Liver (tissue), 8 donors: ENCODE measurements at regions not wholly inside any gene's neighbourhood (a gene's known extent, or its start where the extent isn't known, plus 50 kb on each side); places are given as distances from the start of the nearest gene placed in this dataset.

Experiments
- DNase-seq: peaks from one replicate; pipeline ENCODE4 v3.0.0-alpha.2; 2017; ENCODE audit warnings: low spot score
- H3K27ac ChIP-seq, 2 donors: one replicate each; pipeline ENCODE4 v1.7.0; 2013; ENCODE audit warnings: inconsistent platforms in 2 of 2, low read length in 2 of 2, control low read depth in 1 of 2, low read depth in 1 of 2, mild to moderate bottlenecking in 1 of 2
- H3K27me3 ChIP-seq, 4 donors: one replicate each; pipeline versions ENCODE4 v1.6.1 to v1.7.0; 2013; ENCODE audit warnings: low read length in 3 of 4, inconsistent platforms in 1 of 4, mild to moderate bottlenecking in 1 of 4, moderate library complexity in 1 of 4; ENCODE audit not compliant: control insufficient read depth in 4 of 4, insufficient read depth in 4 of 4
- H3K36me3 ChIP-seq, 4 donors: one replicate each; pipeline versions ENCODE4 v1.6.1 to v1.7.0; 2013; ENCODE audit warnings: low read length in 3 of 4, mild to moderate bottlenecking in 3 of 4, low read depth in 1 of 4, moderate library complexity in 1 of 4; ENCODE audit not compliant: control insufficient read depth in 4 of 4, insufficient read depth in 3 of 4
- H3K4me1 ChIP-seq, 4 donors: one replicate each; pipeline versions ENCODE4 v1.6.1 to v1.7.0; 2013; ENCODE audit warnings: low read length in 3 of 4, mild to moderate bottlenecking in 3 of 4, moderate library complexity in 1 of 4; ENCODE audit not compliant: control insufficient read depth in 4 of 4, insufficient read depth in 4 of 4
- H3K4me3 ChIP-seq, 3 donors: one replicate each; pipeline versions ENCODE4 v1.6.1 to v1.7.0; 2013; ENCODE audit warnings: low read length in 3 of 3, control low read depth in 1 of 3, low read depth in 1 of 3, mild to moderate bottlenecking in 1 of 3
- H3K9ac ChIP-seq, 2 donors: one replicate each; pipeline ENCODE4 v1.7.0; 2013; ENCODE audit warnings: low read length in 2 of 2, mild to moderate bottlenecking in 2 of 2, moderate library complexity in 2 of 2, control low read depth in 1 of 2, low read depth in 1 of 2
- H3K9me3 ChIP-seq, 4 donors: one replicate each; pipeline versions ENCODE4 v1.6.1 to v1.7.0; 2013; ENCODE audit warnings: low read length in 3 of 4; ENCODE audit not compliant: control insufficient read depth in 4 of 4
- ATF3 ChIP-seq: IDR thresholded peaks from 2 replicates; pipeline ENCODE4 v1.6.1; 2016; ENCODE audit warnings: antibody characterized with exemption
- CTCF ChIP-seq: fragments of 150-350 bp; IDR thresholded peaks from 2 replicates; pipeline ENCODE4 v1.5.1; 2017; ENCODE audit warnings: improper control_type of control experiment, low read depth, low read length; ENCODE audit not compliant: missing input control
- EGR1 ChIP-seq, 2 donors: IDR thresholded peaks; 2 replicates each; pipeline ENCODE4 v1.6.1; 2016 to 2018; ENCODE audit warnings: antibody characterized with exemption in 2 of 2, low read depth in 2 of 2
- FOXA1 ChIP-seq: IDR thresholded peaks from 2 replicates; pipeline ENCODE4 v1.6.1; 2016; ENCODE audit warnings: antibody characterized with exemption
- FOXA2 ChIP-seq: IDR thresholded peaks from 2 replicates; pipeline ENCODE4 v1.6.1; 2016; ENCODE audit warnings: antibody characterized with exemption
- GABPA ChIP-seq, 2 donors: IDR thresholded peaks in 1 of 2; conservative IDR thresholded peaks in 1 of 2; 2 replicates each; pipeline ENCODE4 v1.6.1; 2016; ENCODE audit warnings: antibody characterized with exemption in 2 of 2, mild to moderate bottlenecking in 1 of 2, moderate library complexity in 1 of 2
- HNF4A ChIP-seq, 2 donors: conservative IDR thresholded peaks; 2 replicates each; pipeline ENCODE4 v1.6.1; 2016; ENCODE audit warnings: antibody characterized with exemption in 2 of 2, mild to moderate bottlenecking in 2 of 2
- HNF4G ChIP-seq: IDR thresholded peaks from 2 replicates; pipeline ENCODE4 v1.6.1; 2016; ENCODE audit warnings: antibody characterized with exemption
- JUND ChIP-seq, 2 donors: IDR thresholded peaks; 2 replicates each; pipeline ENCODE4 v1.6.1; 2016; ENCODE audit warnings: antibody characterized with exemption in 2 of 2
- MAX ChIP-seq: IDR thresholded peaks from 2 replicates; pipeline ENCODE4 v1.6.1; 2016; ENCODE audit warnings: antibody characterized with exemption
- NR2F2 ChIP-seq: IDR thresholded peaks from 2 replicates; pipeline ENCODE4 v1.6.1; 2016; ENCODE audit warnings: antibody characterized with exemption
- RAD21 ChIP-seq, 2 donors: IDR thresholded peaks; 2 replicates each; pipeline ENCODE4 v1.6.1; 2016; ENCODE audit warnings: antibody characterized with exemption in 2 of 2, mild to moderate bottlenecking in 2 of 2
- REST ChIP-seq: IDR thresholded peaks from 2 replicates; pipeline ENCODE4 v1.6.1; 2016; ENCODE audit warnings: antibody characterized with exemption, mild to moderate bottlenecking
- RXRA ChIP-seq, 2 donors: IDR thresholded peaks; 2 replicates each; pipeline ENCODE4 v1.6.1; 2017 to 2018; ENCODE audit warnings: antibody characterized with exemption in 2 of 2, mild to moderate bottlenecking in 1 of 2
- SP1 ChIP-seq: IDR thresholded peaks from 2 replicates; pipeline ENCODE4 v1.6.1; 2018; ENCODE audit warnings: antibody characterized with exemption, mild to moderate bottlenecking
- TAF1 ChIP-seq: conservative IDR thresholded peaks from 2 replicates; pipeline ENCODE4 v1.6.1; 2016; ENCODE audit warnings: antibody characterized with exemption, mild to moderate bottlenecking
- YY1 ChIP-seq: IDR thresholded peaks from 2 replicates; pipeline ENCODE4 v1.6.1; 2016; ENCODE audit warnings: antibody characterized with exemption, mild to moderate bottlenecking
- ZBTB33 ChIP-seq: IDR thresholded peaks from 2 replicates; pipeline ENCODE4 v1.6.1; 2016; ENCODE audit warnings: antibody characterized with exemption
- WGBS: extraction: QIAGEN DNeasy Blood & Tissue Kit; methylation state at CpG from one replicate; pipeline ENCODE4 v1.1.7; 2013; 5-methylcytosine and 5-hydroxymethylcytosine counted together
- donor health status: healthy.
- donor health status: healthy.
- donor health status: healthy.
- donor health status: healthy.
- donor health status: healthy.

GRCh38 chr16:65728167-65728566 lies 606.3 kb upstream of the CDH11 start:
- H3K36me3 ChIP-seq, result no peaks in the 10 kb centered on the region
- DNase-seq, result no peak
- TF ChIP-seq CTCF, result no peak
- TF ChIP-seq HNF4G, result no peak
- TF ChIP-seq HNF4A (conservative IDR thresholded peaks at IDR 0.05), result no peak
- no peak for TF ChIP-seq YY1
- TF ChIP-seq GABPA (IDR thresholded peaks at IDR 0.05 in 1 of 2, conservative IDR thresholded peaks at IDR 0.05 in 1 of 2), result no peak
- H3K9ac ChIP-seq, result no peak overlapping the region
- H3K4me1 ChIP-seq, result no peaks in the 10 kb centered on the region
- H3K27ac ChIP-seq, result no peak overlapping the region
- no peak overlapping the region for H3K4me3 ChIP-seq
- H3K9me3 ChIP-seq, result peaks cover 0 to 4% (median 0%) of the 10 kb centered on the region in 4 donors
- H3K27me3 ChIP-seq, result peaks cover 0 to 5% (median 0%) of the 10 kb centered on the region in 4 donors
- WGBS, result 68% methylated on average over 3 of the region's 3 CpGs

- WGBS, result 67% methylated on average over 8 of the region's 8 CpGs
- TF ChIP-seq RXRA (IDR thresholded peaks at IDR 0.05) (no peak), REST (no peak), HNF4G (no peak), SP1 (no peak), RAD21 (IDR thresholded peaks at IDR 0.05) (no peak), MAX (no peak), HNF4A (conservative IDR thresholded peaks at IDR 0.05) (no peak), JUND (IDR thresholded peaks at IDR 0.05) (no peak), GABPA (IDR thresholded peaks at IDR 0.05 in 1 of 2, conservative IDR thresholded peaks at IDR 0.05 in 1 of 2) (no peak), FOXA1 (no peak), NR2F2 (no peak), ATF3 (no peak), YY1 (no peak), ZBTB33 (no peak), FOXA2 (no peak), EGR1 (IDR thresholded peaks at IDR 0.05; ENCODE audit: low read depth in 2 of 2) (no peak), TAF1 (no peak), CTCF (no peak)
- Histone ChIP-seq H3K9ac (no peak overlapping the region), H3K4me1 (no peaks in the 10 kb centered on the region), H3K27ac (no peak overlapping the region), H3K36me3 (no peaks in the 10 kb centered on the region), H3K9me3 (peaks cover 0 to 4% (median 0%) of the 10 kb centered on the region in 4 donors), H3K4me3 (no peak overlapping the region), H3K27me3 (peaks cover 0 to 5% (median 0%) of the 10 kb centered on the region in 4 donors)
- DNase-seq, result no peak
Observed at GRCh38 chr16:65727534-65728137, 605.8 kb upstream of the CDH11 start.
